Hypothalamus (tissue), 51 donors: ENCODE measurements at regions not wholly inside any gene's neighbourhood (a gene's known extent, or its start where the extent isn't known, plus 50 kb on each side); places are given as distances from the start of the nearest gene placed in this dataset.
"Not testable (repeated sequence)": the region's sequence is repeated elsewhere in the genome, so short reads cannot be mapped to it uniquely, and the experiment has no call there.

Experiments
- DNase-seq, 51 donors: peaks; one replicate each; lab custom pipeline; 2025; lab: John Stamatoyannopoulos, UW

DNA sequence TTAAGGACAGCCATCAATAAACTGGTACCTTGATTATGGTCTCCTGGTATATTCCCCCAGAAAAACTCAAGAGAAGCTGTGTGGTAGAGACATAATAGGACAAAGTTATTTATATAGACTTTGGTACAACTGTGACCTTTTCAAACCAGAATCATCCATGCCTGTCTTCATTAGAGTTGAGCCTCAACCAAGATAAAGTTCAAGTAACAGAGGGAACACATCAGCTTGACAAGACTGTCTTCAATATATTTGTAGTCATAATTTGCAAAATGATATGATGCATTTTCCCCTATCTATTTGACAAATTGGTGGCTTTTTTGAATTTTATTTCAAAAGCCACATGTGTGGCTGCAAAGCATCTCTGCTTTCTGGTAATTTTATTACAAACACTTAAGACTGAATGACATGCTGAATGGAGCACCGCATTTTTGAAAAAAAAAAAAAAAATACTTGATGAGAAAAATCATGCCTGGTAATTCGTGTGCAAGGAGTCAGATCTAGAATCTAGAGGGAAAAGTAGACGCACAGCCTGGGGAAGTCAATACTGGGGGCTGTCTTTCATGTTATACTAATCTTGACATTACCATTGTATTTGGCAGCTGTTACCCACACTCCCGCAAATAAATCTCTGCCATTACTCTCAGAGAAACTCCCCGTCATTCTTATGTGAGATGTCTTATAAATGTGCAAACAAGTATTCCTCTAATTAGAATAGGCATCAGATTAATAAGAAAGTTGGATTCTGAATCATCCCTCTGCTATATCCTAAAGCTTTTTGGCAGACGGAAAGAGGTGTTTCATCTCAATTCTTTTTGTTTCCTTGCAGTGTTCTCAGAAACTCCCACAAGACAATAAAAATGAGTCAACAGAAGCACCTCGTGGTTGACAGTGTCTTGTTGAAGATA lies 554.8 kb upstream of the CBLB start:
- DNase-seq = peak in 1 of 51 donors; percentile 49

GRCh38 chr3:106425026-106425425 lies 556.2 kb upstream of the CBLB start:
- no peak for DNase-seq

- DNase-seq = no peak
These were observed 557.1 kb upstream of the CBLB start for GRCh38 chr3:106425916-106426315.

- no peak for DNase-seq
These were observed 559.8 kb upstream of the CBLB start for GRCh38 chr3:106428565-106428994.

GRCh38 chr3:106431721-106432120 lies 562.9 kb upstream of the CBLB start:
- DNase-seq = no peak

DNA sequence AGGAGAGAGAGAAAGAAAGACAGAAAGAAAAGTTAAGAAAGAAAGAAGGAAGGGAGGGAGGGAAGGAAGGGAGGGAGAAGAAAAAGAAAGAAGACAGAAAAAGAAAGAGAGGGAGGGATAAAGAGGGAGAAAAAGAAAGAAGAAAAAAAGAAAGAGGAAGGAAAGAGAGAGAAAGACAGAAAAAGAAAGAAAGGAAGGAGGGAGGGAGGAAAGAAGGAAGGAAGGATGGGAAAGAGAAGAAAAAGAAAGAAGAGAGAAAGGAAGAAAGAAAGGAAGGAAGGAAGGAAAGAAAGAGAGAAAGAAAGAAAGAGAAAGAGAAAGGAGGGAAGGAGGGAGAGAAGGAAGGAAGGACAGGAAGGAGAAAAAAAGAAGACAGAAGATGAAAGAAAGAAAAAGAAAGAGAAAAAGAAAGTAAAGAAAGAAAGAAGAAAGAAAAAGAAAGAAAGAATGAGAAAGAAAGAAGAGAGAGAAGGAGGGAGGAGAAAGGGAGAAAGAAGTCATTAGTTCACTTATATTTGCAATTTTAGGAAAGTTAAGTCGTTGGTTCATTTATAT lies 567.2 kb upstream of the CBLB start:
- DNase-seq = no peak

GRCh38 chr3:106438887-106439286 lies 570.1 kb upstream of the CBLB start:
- DNase-seq = no peak

DNA sequence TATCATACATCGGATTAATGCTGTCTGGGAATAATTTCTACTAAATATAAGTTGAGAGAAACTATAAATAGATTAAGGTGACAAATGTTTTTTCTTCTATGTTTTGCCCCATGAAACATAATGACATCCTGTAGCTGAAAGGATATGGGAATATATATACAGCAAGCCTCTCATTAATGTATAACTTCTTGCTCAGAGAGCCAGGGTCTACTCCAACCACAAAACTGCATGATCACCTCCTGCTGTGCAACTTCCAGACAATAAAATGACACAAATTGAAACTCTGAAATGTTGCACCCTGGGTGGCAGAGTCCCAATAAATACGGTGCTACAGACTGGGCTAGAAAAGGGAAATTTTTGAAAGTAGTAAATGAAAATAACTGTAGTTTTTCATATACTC lies 571.9 kb upstream of the CBLB start:
- DNase-seq = no peak

- DNase-seq = no peak
These were observed 577.5 kb upstream of the CBLB start for GRCh38 chr3:106446271-106446670.

- DNase-seq = no peak
These were observed 579.0 kb upstream of the CBLB start for GRCh38 chr3:106447723-106448301.

GRCh38 chr3:106448372-106448966 lies 579.7 kb upstream of the CBLB start:
- DNase-seq = not testable (repeated sequence)

- peak in 4 of 51 donors; percentile 1 to 19 (median 8) for DNase-seq
These were observed 583.3 kb upstream of the CBLB start for GRCh38 chr3:106452096-106452495.

GRCh38 chr3:106454497-106454896 lies 585.7 kb upstream of the CBLB start:
- DNase-seq = no peak

DNA sequence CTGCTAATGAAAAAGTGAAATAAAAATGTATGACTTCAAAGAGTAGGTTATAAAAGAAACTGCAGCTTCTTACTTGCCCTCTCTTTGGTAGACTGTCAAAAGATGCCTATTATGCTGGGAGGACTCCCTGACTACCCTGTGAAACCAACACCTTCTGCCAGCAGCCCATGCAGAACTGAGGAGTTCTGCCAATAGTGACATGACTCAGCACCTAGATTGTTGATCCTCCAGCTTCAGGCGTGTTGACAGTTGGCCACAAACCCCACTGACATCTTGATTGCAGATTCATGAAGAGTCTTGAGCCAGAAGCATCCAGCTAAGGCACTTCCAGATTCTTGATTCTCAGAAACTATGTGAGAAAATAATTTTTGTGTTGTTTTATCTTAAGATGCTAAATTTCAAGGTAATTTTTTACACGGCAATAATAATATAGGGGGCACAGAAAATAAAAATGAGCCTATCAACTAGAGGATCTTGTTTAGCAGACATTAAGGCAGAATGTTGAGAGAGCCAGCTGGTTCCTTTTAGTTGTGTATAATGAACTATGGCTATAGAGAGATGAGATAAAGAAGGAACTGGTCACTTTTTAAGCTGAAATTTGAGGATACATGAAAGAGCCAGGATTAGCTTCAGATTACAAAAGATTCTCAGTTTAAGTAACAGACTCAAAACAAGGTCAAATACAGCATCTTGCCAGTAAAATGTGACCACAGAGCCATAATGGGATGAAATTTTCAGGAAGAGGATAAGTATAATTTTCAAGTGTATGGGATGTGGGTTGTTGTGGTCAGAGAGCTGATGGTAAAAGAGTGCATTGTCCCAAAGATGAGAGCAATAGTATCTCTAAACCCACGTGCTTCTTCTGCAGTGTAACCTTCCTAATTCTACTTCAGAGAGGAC lies 588.7 kb upstream of the CBLB start:
- peak in 15 of 51 donors; percentile 2 to 53 (median 18) for DNase-seq

GRCh38 chr3:106458952-106459351 lies 590.1 kb upstream of the CBLB start:
- no peak for DNase-seq

GRCh38 chr3:106466881-106467280 lies 598.1 kb upstream of the CBLB start:
- no peak for DNase-seq

GRCh38 chr3:106473576-106474475 lies 605.0 kb upstream of the CBLB start:
- DNase-seq = no peak

- no peak for DNase-seq
These were observed 613.6 kb upstream of the CBLB start for GRCh38 chr3:106482451-106482850.

DNA sequence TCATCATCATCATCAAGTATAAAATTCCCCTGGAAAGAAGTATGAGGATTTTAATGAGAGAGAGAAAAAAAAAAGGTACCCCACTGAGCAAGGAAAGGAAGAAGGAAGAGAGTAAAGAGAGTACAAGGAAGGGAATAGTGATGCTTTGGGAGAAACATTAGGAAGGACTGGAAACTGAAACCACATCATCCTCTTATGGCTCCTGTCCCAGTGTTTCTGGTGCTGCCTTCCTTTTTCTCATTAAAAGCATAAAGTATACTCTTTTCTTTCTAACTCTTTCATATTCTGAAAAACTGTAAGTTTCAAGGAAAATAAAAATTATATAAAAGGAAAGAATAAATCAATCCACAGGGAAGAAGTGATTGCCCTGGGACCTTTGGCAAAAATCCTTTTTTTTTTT lies 616.4 kb upstream of the CBLB start:
- no peak for DNase-seq
